Loucy (cell line): ENCODE measurements at regions not wholly inside any gene's neighbourhood (a gene's known extent, or its start where the extent isn't known, plus 50 kb on each side); places are given as distances from the start of the nearest gene placed in this dataset.

ENCODE experiments used
- H2AFZ ChIP-seq: fragments of 200-600 bp; sonication (generic); 2 replicates; pipeline ENCODE4 v1.6.0; 2016; ENCODE audit warnings: antibody characterized with exemption, mild to moderate bottlenecking, low read length, moderate library complexity
- H3F3A ChIP-seq: fragments of 200-600 bp; 2 replicates; pipeline ENCODE4 v1.6.0; 2016; ENCODE audit warnings: antibody characterized with exemption, low read depth, mild to moderate bottlenecking
- H3K27me3 ChIP-seq: fragments of 200-600 bp; sonication (generic); 2 replicates; pipeline ENCODE4 v1.6.1; 2014; ENCODE audit warnings: low read length, mild to moderate bottlenecking; ENCODE audit not compliant: insufficient read depth, poor library complexity, severe bottlenecking
- H3K36me3 ChIP-seq: fragments of 200-600 bp; sonication (generic); 2 replicates; pipeline ENCODE4 v1.6.1; 2016; ENCODE audit warnings: low read length; ENCODE audit not compliant: insufficient read depth
- H3K4me1 ChIP-seq: fragments of 200-600 bp; sonication (generic); 2 replicates; pipeline ENCODE4 v1.5.1; 2014; ENCODE audit warnings: low read length, mild to moderate bottlenecking; ENCODE audit not compliant: insufficient read depth, poor library complexity, severe bottlenecking
- H3K4me2 ChIP-seq: fragments of 200-600 bp; sonication (generic); 2 replicates; pipeline ENCODE4 v1.6.0; 2014; ENCODE audit warnings: antibody characterized with exemption, low read length, low read depth, mild to moderate bottlenecking; ENCODE audit not compliant: poor library complexity, severe bottlenecking
- H3K4me3 ChIP-seq: fragments of 200-600 bp; sonication (generic); 2 replicates; pipeline ENCODE4 v1.5.1; 2014; ENCODE audit warnings: low read length, mild to moderate bottlenecking, mixed read lengths; ENCODE audit not compliant: poor library complexity, severe bottlenecking
- H3K79me2 ChIP-seq: fragments of 200-600 bp; sonication (generic); 2 replicates; pipeline ENCODE4 v1.6.1; 2014; ENCODE audit warnings: low read length; ENCODE audit not compliant: insufficient read depth
- H3K9ac ChIP-seq: fragments of 200-600 bp; sonication (generic); 2 replicates; pipeline ENCODE4 v1.6.0; 2014; ENCODE audit warnings: mild to moderate bottlenecking, low read depth, low read length, moderate library complexity; ENCODE audit not compliant: poor library complexity, severe bottlenecking
- H3K9me2 ChIP-seq: fragments of 200-600 bp; sonication (generic); replicated peaks from 2 replicates; pipeline ENCODE4 v1.6.1; 2016; ENCODE audit warnings: low read depth, low read length, mixed read lengths
- H3K9me3 ChIP-seq: fragments of 200-600 bp; sonication (generic); 2 replicates; pipeline ENCODE4 v1.6.1; 2014; ENCODE audit warnings: mild to moderate bottlenecking, antibody characterized with exemption, low read length, low read depth; ENCODE audit not compliant: insufficient read depth
- H4K20me1 ChIP-seq: fragments of 200-600 bp; sonication (generic); 2 replicates; pipeline ENCODE4 v1.6.0; 2014; ENCODE audit warnings: antibody characterized with exemption, low read length, mild to moderate bottlenecking; ENCODE audit not compliant: insufficient read depth, poor library complexity, severe bottlenecking
- EZH2phosphoT487 ChIP-seq: fragments of 200-600 bp; IDR thresholded peaks from 2 replicates; pipeline ENCODE4 v1.6.1; 2018; ENCODE audit warnings: antibody characterized with exemption, mild to moderate bottlenecking, moderate library complexity, borderline replicate concordance
- TF ChIP-seq, protein P1 (sequence below): fragments of 200-600 bp; sonication (generic); conservative IDR thresholded peaks from 2 replicates; pipeline ENCODE4 v1.5.1; 2014; ENCODE audit warnings: mild to moderate bottlenecking, antibody characterized with exemption, low read length

DNA sequence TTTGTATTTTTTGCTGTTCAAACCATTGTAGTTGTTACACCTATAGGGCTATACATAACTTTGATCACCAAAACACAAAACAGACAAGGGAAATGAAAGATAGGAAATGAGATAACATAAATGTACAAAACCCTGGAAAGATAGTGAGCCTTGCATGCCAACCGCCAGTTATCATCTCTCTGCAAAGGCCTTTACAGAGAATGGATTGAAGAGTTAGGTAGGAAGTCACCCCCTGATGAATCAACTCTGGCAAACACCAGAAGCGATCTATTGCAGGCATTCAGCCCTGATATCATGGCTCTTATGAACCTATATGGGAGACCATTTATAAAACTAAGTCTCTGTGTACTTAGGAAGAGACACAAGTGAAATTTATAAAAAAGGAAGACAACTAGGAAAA is 588.0 kb downstream of the TUSC7 start:
- Histone ChIP-seq H3K9me3 (no peaks in the 10 kb centered on the region), H3K4me3 (no peak overlapping the region), H3K4me1 (no peaks in the 10 kb centered on the region), H2AFZ (no peak overlapping the region), H3K4me2 (no peak overlapping the region), H3F3A (no peaks in the 10 kb centered on the region), H3K36me3 (no peaks in the 10 kb centered on the region), H3K9me2 (no peaks in the 10 kb centered on the region), H4K20me1 (no peaks in the 10 kb centered on the region), H3K79me2 (no peaks in the 10 kb centered on the region), H3K9ac (no peak overlapping the region), H3K27me3 (no peaks in the 10 kb centered on the region)
- no peak for TF ChIP-seq EZH2phosphoT487
- TF ChIP-seq, protein P1, sequence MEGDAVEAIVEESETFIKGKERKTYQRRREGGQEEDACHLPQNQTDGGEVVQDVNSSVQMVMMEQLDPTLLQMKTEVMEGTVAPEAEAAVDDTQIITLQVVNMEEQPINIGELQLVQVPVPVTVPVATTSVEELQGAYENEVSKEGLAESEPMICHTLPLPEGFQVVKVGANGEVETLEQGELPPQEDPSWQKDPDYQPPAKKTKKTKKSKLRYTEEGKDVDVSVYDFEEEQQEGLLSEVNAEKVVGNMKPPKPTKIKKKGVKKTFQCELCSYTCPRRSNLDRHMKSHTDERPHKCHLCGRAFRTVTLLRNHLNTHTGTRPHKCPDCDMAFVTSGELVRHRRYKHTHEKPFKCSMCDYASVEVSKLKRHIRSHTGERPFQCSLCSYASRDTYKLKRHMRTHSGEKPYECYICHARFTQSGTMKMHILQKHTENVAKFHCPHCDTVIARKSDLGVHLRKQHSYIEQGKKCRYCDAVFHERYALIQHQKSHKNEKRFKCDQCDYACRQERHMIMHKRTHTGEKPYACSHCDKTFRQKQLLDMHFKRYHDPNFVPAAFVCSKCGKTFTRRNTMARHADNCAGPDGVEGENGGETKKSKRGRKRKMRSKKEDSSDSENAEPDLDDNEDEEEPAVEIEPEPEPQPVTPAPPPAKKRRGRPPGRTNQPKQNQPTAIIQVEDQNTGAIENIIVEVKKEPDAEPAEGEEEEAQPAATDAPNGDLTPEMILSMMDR = no peak

DNA sequence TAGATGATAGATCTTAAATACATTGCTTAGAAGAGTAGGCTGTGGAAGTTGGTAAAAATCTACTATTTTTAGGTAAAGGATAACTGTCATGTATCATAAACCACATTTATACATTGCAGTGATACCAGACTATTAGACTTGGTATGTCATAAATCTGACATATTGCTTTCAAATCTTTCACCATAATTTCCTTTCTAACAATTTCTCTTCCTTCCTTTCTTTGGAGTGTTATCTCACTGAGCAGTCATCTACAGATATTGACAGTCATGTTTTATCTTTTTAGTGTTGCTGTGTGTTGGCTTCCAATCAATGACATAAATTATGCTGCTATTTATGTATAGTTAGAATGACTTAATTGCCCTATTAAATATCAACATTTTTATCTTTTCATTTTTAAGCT is 588.7 kb downstream of the TUSC7 start:
- Histone ChIP-seq H3K4me1 (no peaks in the 10 kb centered on the region), H4K20me1 (no peaks in the 10 kb centered on the region), H3K79me2 (no peaks in the 10 kb centered on the region), H3K9ac (no peak overlapping the region), H3K9me2 (no peaks in the 10 kb centered on the region), H3K27me3 (no peaks in the 10 kb centered on the region), H3K36me3 (no peaks in the 10 kb centered on the region), H2AFZ (no peak overlapping the region), H3K9me3 (no peaks in the 10 kb centered on the region), H3K4me3 (no peak overlapping the region), H3K4me2 (no peak overlapping the region), H3F3A (no peaks in the 10 kb centered on the region)
- TF ChIP-seq, protein P1 = no peak
- no peak for TF ChIP-seq EZH2phosphoT487

DNA sequence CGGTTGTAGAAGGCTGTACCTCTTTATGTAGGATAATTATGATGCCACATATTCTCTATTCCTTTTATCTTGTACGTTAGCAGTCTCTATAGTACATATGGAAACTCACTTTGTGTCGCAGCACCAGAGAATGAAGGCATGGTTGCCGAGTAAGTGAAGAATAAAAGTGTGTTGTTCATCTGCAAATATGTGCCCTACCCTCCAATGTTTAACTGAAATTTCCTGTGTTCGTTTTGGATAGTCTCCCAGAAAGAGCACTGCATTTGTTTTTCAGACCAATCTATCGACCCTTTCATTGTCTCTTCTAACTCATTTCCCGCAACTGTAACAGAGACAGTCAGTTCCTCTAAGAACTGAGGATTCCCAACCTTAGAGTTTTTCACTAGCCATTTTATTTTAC is 592.8 kb downstream of the TUSC7 start:
- no peaks in the 10 kb centered on the region for H3F3A ChIP-seq
- no peak overlapping the region for H3K9ac ChIP-seq
- no peaks in the 10 kb centered on the region for H3K79me2 ChIP-seq
- H2AFZ ChIP-seq = no peak overlapping the region
- H3K4me2 ChIP-seq = no peak overlapping the region
- no peaks in the 10 kb centered on the region for H4K20me1 ChIP-seq
- H3K9me2 ChIP-seq = no peaks in the 10 kb centered on the region
- H3K4me1 ChIP-seq = no peaks in the 10 kb centered on the region
- H3K4me3 ChIP-seq = no peak overlapping the region
- H3K9me3 ChIP-seq = no peaks in the 10 kb centered on the region
- no peak for TF ChIP-seq EZH2phosphoT487
- TF ChIP-seq, protein P1 = no peak
- no peaks in the 10 kb centered on the region for H3K36me3 ChIP-seq
- no peaks in the 10 kb centered on the region for H3K27me3 ChIP-seq
